ENCODE measurements at regions not wholly inside any gene's neighbourhood (a gene's known extent, or its start where the extent isn't known, plus 50 kb on each side); places are given as distances from the start of the nearest gene placed in this dataset.

DNA sequence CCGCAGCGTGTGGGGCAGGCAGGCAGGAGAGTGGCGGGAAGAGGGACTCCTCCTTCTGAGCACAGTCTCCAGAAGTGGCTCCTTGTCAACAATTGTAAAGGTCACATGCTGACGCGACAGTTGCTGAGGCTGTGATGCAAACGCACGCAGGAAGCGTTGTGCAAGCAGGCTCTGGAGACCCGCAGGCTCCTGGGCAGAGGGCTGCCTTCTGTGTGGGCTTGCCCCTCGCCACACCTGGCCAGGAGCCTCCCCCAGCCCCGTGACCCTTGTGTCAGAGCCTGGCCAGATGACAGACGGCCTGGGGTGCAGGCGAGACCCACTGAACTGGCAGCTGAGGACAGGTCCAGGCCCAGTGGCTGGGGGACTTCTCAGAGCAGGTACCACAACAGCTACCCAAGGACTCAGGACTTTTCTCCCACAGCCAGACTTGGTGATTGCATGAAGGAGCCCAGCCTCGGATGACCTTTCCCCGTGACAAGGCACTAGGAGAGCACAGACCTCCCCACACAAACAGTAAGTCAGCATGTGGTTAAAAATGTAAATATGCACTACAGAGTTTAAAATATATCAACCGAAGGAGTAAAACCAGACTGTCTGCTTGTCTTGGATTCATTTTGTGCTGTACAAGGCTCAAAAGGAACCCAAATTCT lies 222.1 kb upstream of the RREB1 start:
- H2AFZ ChIP-seq: no peak overlapping the region

GRCh38 chr6:6886171-6886885 lies 221.4 kb upstream of the RREB1 start:
- no peaks in the 10 kb centered on the region for H3K27me3 ChIP-seq
- no peaks in the 10 kb centered on the region for H3K36me3 ChIP-seq (replicated peaks; ENCODE audit: insufficient read depth, low read depth)
- H3K9me2 ChIP-seq (replicated peaks; ENCODE audit: insufficient read depth): no peaks in the 10 kb centered on the region
- H4K20me1 ChIP-seq (ENCODE audit: insufficient read depth, poor library complexity, severe bottlenecking): no peaks in the 10 kb centered on the region
- no peak overlapping the region for H3K4me3 ChIP-seq
- no peaks in the 10 kb centered on the region for H3K9me3 ChIP-seq (ENCODE audit: low read depth)
- peak overlapping the region; percentile 40 for H3K27ac ChIP-seq
- DNase-seq (ENCODE audit: low spot score): no peak
- H2AFZ ChIP-seq: no peak overlapping the region
- no peak overlapping the region for H3K4me2 ChIP-seq
- no peak for TF ChIP-seq EZH2phosphoT487 (IDR thresholded peaks at IDR 0.05; ENCODE audit: low read depth, severe bottlenecking, unreplicated experiment)
- TF ChIP-seq EZH2 (IDR thresholded peaks at IDR 0.05; ENCODE audit: borderline replicate concordance): no peak
- TF ChIP-seq, protein P1, sequence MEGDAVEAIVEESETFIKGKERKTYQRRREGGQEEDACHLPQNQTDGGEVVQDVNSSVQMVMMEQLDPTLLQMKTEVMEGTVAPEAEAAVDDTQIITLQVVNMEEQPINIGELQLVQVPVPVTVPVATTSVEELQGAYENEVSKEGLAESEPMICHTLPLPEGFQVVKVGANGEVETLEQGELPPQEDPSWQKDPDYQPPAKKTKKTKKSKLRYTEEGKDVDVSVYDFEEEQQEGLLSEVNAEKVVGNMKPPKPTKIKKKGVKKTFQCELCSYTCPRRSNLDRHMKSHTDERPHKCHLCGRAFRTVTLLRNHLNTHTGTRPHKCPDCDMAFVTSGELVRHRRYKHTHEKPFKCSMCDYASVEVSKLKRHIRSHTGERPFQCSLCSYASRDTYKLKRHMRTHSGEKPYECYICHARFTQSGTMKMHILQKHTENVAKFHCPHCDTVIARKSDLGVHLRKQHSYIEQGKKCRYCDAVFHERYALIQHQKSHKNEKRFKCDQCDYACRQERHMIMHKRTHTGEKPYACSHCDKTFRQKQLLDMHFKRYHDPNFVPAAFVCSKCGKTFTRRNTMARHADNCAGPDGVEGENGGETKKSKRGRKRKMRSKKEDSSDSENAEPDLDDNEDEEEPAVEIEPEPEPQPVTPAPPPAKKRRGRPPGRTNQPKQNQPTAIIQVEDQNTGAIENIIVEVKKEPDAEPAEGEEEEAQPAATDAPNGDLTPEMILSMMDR (IDR thresholded peaks at IDR 0.05; ENCODE audit: poor library complexity): no peak
- 82% methylated on average over 13 of the region's 13 CpGs for WGBS (ENCODE audit: low lambda C conversion rate, missing lambda C conversion rate)
- H3K4me1 ChIP-seq (ENCODE audit: insufficient read depth): peaks cover 7% of the 10 kb centered on the region
- H3K79me2 ChIP-seq: no peaks in the 10 kb centered on the region

More for the DNA sequence above, 222.1 kb upstream of the RREB1 start:
- H3K4me3 ChIP-seq: no peak overlapping the region
- no peak for DNase-seq (ENCODE audit: low spot score)
- WGBS (ENCODE audit: low lambda C conversion rate, missing lambda C conversion rate): 84% methylated on average over 16 of the region's 16 CpGs
- H3K27ac ChIP-seq: peak overlapping the region; percentile 40
- peaks cover 3% of the 10 kb centered on the region for H3K4me1 ChIP-seq (ENCODE audit: insufficient read depth)
- H3K9me3 ChIP-seq (ENCODE audit: low read depth): no peaks in the 10 kb centered on the region
- H3K79me2 ChIP-seq: no peaks in the 10 kb centered on the region
- no peaks in the 10 kb centered on the region for H3K27me3 ChIP-seq
- H4K20me1 ChIP-seq (ENCODE audit: insufficient read depth, poor library complexity, severe bottlenecking): no peaks in the 10 kb centered on the region
- TF ChIP-seq EZH2 (IDR thresholded peaks at IDR 0.05; ENCODE audit: borderline replicate concordance) (no peak), EZH2phosphoT487 (IDR thresholded peaks at IDR 0.05; ENCODE audit: low read depth, severe bottlenecking, unreplicated experiment) (no peak)
- TF ChIP-seq, protein P1 (IDR thresholded peaks at IDR 0.05; ENCODE audit: poor library complexity): no peak
- no peak overlapping the region for H3K4me2 ChIP-seq
- no peaks in the 10 kb centered on the region for H3K36me3 ChIP-seq (replicated peaks; ENCODE audit: insufficient read depth, low read depth)
- no peaks in the 10 kb centered on the region for H3K9me2 ChIP-seq (replicated peaks; ENCODE audit: insufficient read depth)

DNA sequence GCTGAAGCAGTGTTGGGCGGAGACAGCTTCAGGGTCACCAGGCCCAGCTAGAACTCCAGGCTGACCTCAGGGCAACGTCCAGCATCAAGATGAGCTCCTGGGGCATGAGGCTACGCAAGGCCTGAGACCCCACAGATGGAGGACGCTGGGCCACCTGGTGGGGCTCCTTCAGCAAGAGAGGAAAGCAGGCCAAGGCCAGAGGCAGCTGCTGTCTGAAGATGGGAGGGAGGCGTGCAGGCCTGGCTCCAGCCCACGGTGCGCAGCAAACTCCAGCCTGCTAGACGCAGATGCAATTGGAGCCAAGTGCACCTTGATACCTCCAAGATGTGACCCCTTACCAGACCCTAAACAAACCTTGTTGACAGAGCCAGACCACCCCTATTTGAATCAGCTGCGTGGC lies 220.9 kb upstream of the RREB1 start:
- no peaks in the 10 kb centered on the region for H3K79me2 ChIP-seq
- no peaks in the 10 kb centered on the region for H3K36me3 ChIP-seq (replicated peaks; ENCODE audit: insufficient read depth, low read depth)
- no peaks in the 10 kb centered on the region for H3K9me3 ChIP-seq (ENCODE audit: low read depth)
- no peaks in the 10 kb centered on the region for H3K9me2 ChIP-seq (replicated peaks; ENCODE audit: insufficient read depth)
- no peak overlapping the region for H3K4me3 ChIP-seq
- H3K4me2 ChIP-seq: no peak overlapping the region
- TF ChIP-seq, protein P1 (IDR thresholded peaks at IDR 0.05; ENCODE audit: poor library complexity): no peak
- TF ChIP-seq EZH2 (IDR thresholded peaks at IDR 0.05; ENCODE audit: borderline replicate concordance) (no peak), EZH2phosphoT487 (IDR thresholded peaks at IDR 0.05; ENCODE audit: low read depth, severe bottlenecking, unreplicated experiment) (no peak)
- H2AFZ ChIP-seq: no peak overlapping the region
- no peak for DNase-seq (ENCODE audit: low spot score)
- H4K20me1 ChIP-seq (ENCODE audit: insufficient read depth, poor library complexity, severe bottlenecking): no peaks in the 10 kb centered on the region
- no peaks in the 10 kb centered on the region for H3K27me3 ChIP-seq
- peaks cover 7% of the 10 kb centered on the region for H3K4me1 ChIP-seq (ENCODE audit: insufficient read depth)
- WGBS (ENCODE audit: low lambda C conversion rate, missing lambda C conversion rate): 93% methylated on average over 9 of the region's 9 CpGs
- H3K27ac ChIP-seq: no peak overlapping the region
